NOMO-1 treated with DMSO at 0.1 percent for 48 hours (cell line): ENCODE measurements at regions not wholly inside any gene's neighbourhood (a gene's known extent, or its start where the extent isn't known, plus 50 kb on each side); places are given as distances from the start of the nearest gene placed in this dataset.
"Not testable (repeated sequence)": the region's sequence is repeated elsewhere in the genome, so short reads cannot be mapped to it uniquely, and the experiment has no call there.

Experiments
- DNase-seq: peaks from one replicate; lab custom pipeline; 2025; ENCODE audit not compliant: unreplicated experiment; lab: John Stamatoyannopoulos, UW

GRCh38 chr1:8171751-8172464, 145.8 kb upstream of the ERRFI1 start:
- DNase-seq, result no peak

- no peak for DNase-seq
These were observed 144.1 kb upstream of the ERRFI1 start for GRCh38 chr1:8170059-8170835.

- DNase-seq, result no peak
These were observed 143.4 kb upstream of the ERRFI1 start for GRCh38 chr1:8169364-8170058.

GRCh38 chr1:8167936-8168335, 141.8 kb upstream of the ERRFI1 start:
- no peak for DNase-seq

- no peak for DNase-seq
These were observed 140.3 kb upstream of the ERRFI1 start for GRCh38 chr1:8166406-8166805.

GRCh38 chr1:8165595-8166360, 139.7 kb upstream of the ERRFI1 start:
- no peak for DNase-seq

- no peak for DNase-seq
These were observed 138.6 kb upstream of the ERRFI1 start for GRCh38 chr1:8164670-8165069.

- no peak for DNase-seq
These were observed 136.9 kb upstream of the ERRFI1 start for GRCh38 chr1:8163039-8163438.

GRCh38 chr1:8162168-8162567, 136.1 kb upstream of the ERRFI1 start:
- no peak for DNase-seq

- peak; percentile 84 for DNase-seq
These were observed 135.5 kb upstream of the ERRFI1 start for GRCh38 chr1:8161546-8162105.

GRCh38 chr1:8159470-8160024, 133.4 kb upstream of the ERRFI1 start:
- DNase-seq, result no peak

GRCh38 chr1:8158995-8159394, 132.9 kb upstream of the ERRFI1 start:
- DNase-seq, result no peak

GRCh38 chr1:8157765-8158164, 131.7 kb upstream of the ERRFI1 start:
- no peak for DNase-seq

- no peak for DNase-seq
These were observed 129.5 kb upstream of the ERRFI1 start for GRCh38 chr1:8155528-8156186.

- no peak for DNase-seq
These were observed 128.5 kb upstream of the ERRFI1 start for GRCh38 chr1:8154621-8155052.

- DNase-seq, result no peak
These were observed 127.9 kb upstream of the ERRFI1 start for GRCh38 chr1:8153961-8154360.

GRCh38 chr1:8152731-8153702, 126.9 kb upstream of the ERRFI1 start:
- DNase-seq, result no peak

GRCh38 chr1:8151647-8152046, 125.5 kb upstream of the ERRFI1 start:
- DNase-seq, result no peak

- DNase-seq, result not testable (repeated sequence)
These were observed 123.6 kb upstream of the ERRFI1 start for GRCh38 chr1:8149756-8150155.
